K562 (cell line): ENCODE measurements at regions not wholly inside any gene's neighbourhood (a gene's known extent, or its start where the extent isn't known, plus 50 kb on each side); places are given as distances from the start of the nearest gene placed in this dataset.
A peak's percentile ranks its signal among the peaks of the same experiment; 100 is the strongest.

Source experiments
- ATAC-seq: fragments of 200-7000 bp; cut with Tn5 transposase; 3 replicates; pipeline ENCODE4 v1.9.1; 2020; ENCODE audit warnings: moderate library complexity
- BruUV-seq: library from RNA; stranded (reverse); fragments of 400-500 nt; replicated peaks from 2 replicates; lab custom pipeline; 2021; lab: Mats Ljungman, UMichigan
- CTCF ChIA-PET: fragments of 300-600 bp; formaldehyde crosslinking; extraction: SDS; loops from one replicate; lab custom pipeline; 2021; ENCODE audit warnings: low intra/inter-chr PET ratio; lab: Yijun Ruan, JAX
- POLR2A ChIA-PET: fragments of 300-600, 350-650 bp; sonication (Branson Sonifier 250); formaldehyde crosslinking; extraction: SDS; loops from one replicate; lab custom pipeline; 2021; ENCODE audit warnings: antibody characterized with exemption, inconsistent platforms; lab: Yijun Ruan, JAX
- DNase-seq, 4 experiments: peaks; one replicate each; pipeline versions ENCODE4 v3.0.0 to v3.0.0-alpha.2; 2011 to 2018; ENCODE audit warnings: low spot score in 3 of 4, mixed read lengths in 3 of 4; ENCODE audit errors: extremely low read depth in 1 of 4
- FAIRE-seq: peaks from 2 replicates; lab custom pipeline; 2011; peaks lifted over from hg19 to GRCh38; lab: Jason Lieb, UNC
- H2AFZ ChIP-seq: 2 replicates; pipeline ENCODE4 v1.6.0; 2011; ENCODE audit warnings: low read depth, low read length, control low read depth, inconsistent platforms
- H3K27ac ChIP-seq: fragments of 200-600 bp; 3 replicates; pipeline ENCODE4 v1.8.0; 2011; ENCODE audit warnings: low read depth, mild to moderate bottlenecking, control low read depth, inconsistent platforms, low read length, moderate library complexity, mixed read lengths; ENCODE audit errors: extremely low read depth
- H3K27me3 ChIP-seq, 2 experiments: fragments of 300-600 bp in 1 of 2; 2 replicates in 1 of 2; 3 replicates in 1 of 2; pipeline versions ENCODE4 v1.6.0 to v1.8.0; 2011; ENCODE audit warnings: inconsistent platforms in 2 of 2, low read length in 2 of 2, mild to moderate bottlenecking in 1 of 2, mixed read lengths in 1 of 2, moderate library complexity in 1 of 2; ENCODE audit not compliant: control insufficient read depth in 2 of 2, insufficient read depth in 2 of 2
- H3K36me3 ChIP-seq: fragments of 300-600 bp; 3 replicates; pipeline ENCODE4 v1.8.0; 2011; ENCODE audit warnings: mild to moderate bottlenecking, low read length, inconsistent platforms; ENCODE audit not compliant: control insufficient read depth, insufficient read depth
- H3K4me1 ChIP-seq, 2 experiments: fragments of 200-600 bp in 1 of 2; replicated peaks in 1 of 2; 2 replicates in 1 of 2; 3 replicates in 1 of 2; pipeline versions ENCODE4 v1.5.1 to v1.8.0; 2011; ENCODE audit warnings: inconsistent platforms in 2 of 2, low read length in 2 of 2, mild to moderate bottlenecking in 1 of 2, mixed read lengths in 1 of 2, moderate library complexity in 1 of 2; ENCODE audit not compliant: control insufficient read depth in 2 of 2, insufficient read depth in 2 of 2
- H3K4me2 ChIP-seq: 2 replicates; pipeline ENCODE4 v1.6.1; 2011; ENCODE audit warnings: low read length, control low read depth, inconsistent platforms, mixed read lengths; ENCODE audit not compliant: insufficient read depth
- H3K4me3 ChIP-seq: fragments of 200-600 bp; sonication (generic), shearing (Covaris generic); 2 replicates; pipeline ENCODE4 v1.5.1; 2016; ENCODE audit warnings: control low read depth, inconsistent platforms
- H3K79me2 ChIP-seq: fragments of 200-600 bp; 3 replicates; pipeline ENCODE4 v1.8.0; 2011; ENCODE audit warnings: low read length, inconsistent platforms; ENCODE audit not compliant: control insufficient read depth, insufficient read depth
- H3K9ac ChIP-seq, 2 experiments: 2 replicates each; pipeline versions ENCODE4 v1.6.0 to v1.6.1; 2011; ENCODE audit warnings: low read depth in 2 of 2, low read length in 2 of 2, control low read depth in 1 of 2, inconsistent platforms in 1 of 2, mild to moderate bottlenecking in 1 of 2, mixed read lengths in 1 of 2; ENCODE audit not compliant: insufficient read depth in 1 of 2
- H3K9me1 ChIP-seq: one replicate; pipeline ENCODE4 v1.6.0; 2011; ENCODE audit warnings: inconsistent platforms, mild to moderate bottlenecking, low read length, moderate library complexity; ENCODE audit not compliant: control insufficient read depth, insufficient read depth
- H3K9me3 ChIP-seq: replicated peaks from 2 replicates; pipeline ENCODE4 v1.5.1; 2011; ENCODE audit warnings: low read depth, low read length, inconsistent platforms; ENCODE audit not compliant: control insufficient read depth, insufficient read depth
- H4K20me1 ChIP-seq: replicated peaks from 2 replicates; pipeline ENCODE4 v1.6.1; 2011; ENCODE audit warnings: low read length, inconsistent platforms, mixed read lengths; ENCODE audit not compliant: control insufficient read depth, insufficient read depth
- PHTF2 ChIP-seq: fragments of 250-450 bp; sonication (Bioruptor Pico); IDR thresholded peaks from 2 replicates; pipeline ENCODE4 v1.5.0; 2021; ENCODE audit warnings: mild to moderate bottlenecking
- PYGO2 ChIP-seq: fragments of 450-650 bp; IDR thresholded peaks from 2 replicates; pipeline ENCODE4 v1.6.1; 2016; ENCODE audit warnings: mild to moderate bottlenecking, missing genetic modification characterization, moderate library complexity, missing compliant biosample characterization
- YY1 ChIP-seq, 3 experiments: IDR thresholded peaks; 2 replicates each; pipeline ENCODE4 v1.6.1; 2011; ENCODE audit warnings: low read length in 2 of 3, mild to moderate bottlenecking in 2 of 3, moderate library complexity in 2 of 3, borderline replicate concordance in 1 of 3, control low read depth in 1 of 3, low read depth in 1 of 3; ENCODE audit not compliant: insufficient read depth in 3 of 3, insufficient replicate concordance in 2 of 3, control insufficient read depth in 1 of 3, insufficient read length in 1 of 3; ENCODE audit errors: extremely low read depth in 1 of 3
- ZNF644 ChIP-seq: fragments of 200-800 bp; sonication (Bioruptor generic); IDR thresholded peaks from 2 replicates; pipeline ENCODE4 v1.6.1; 2016; ENCODE audit warnings: low read depth, missing genetic modification characterization, missing compliant biosample characterization
- WGBS: fragments of 100-300 bp; shearing (Covaris generic); methylation state at CpG from one replicate; pipeline ENCODE4 v1.1.6; 2016; ENCODE audit warnings: low coverage, mixed read lengths; ENCODE audit not compliant: insufficient coverage; ENCODE audit errors: missing lambda C conversion rate; 5-methylcytosine and 5-hydroxymethylcytosine counted together
- in situ Hi-C: fragments of 300-500 bp; cut with MboI; formaldehyde crosslinking; loops from 4 replicates; pipeline ENCODE4 v1.15.0; 2018; ENCODE audit warnings: inconsistent platforms, mixed read lengths
- intact Hi-C: fragments of 100-400 bp; cut with micrococcal nuclease; formaldehyde crosslinking; loops from 2 replicates; pipeline ENCODE4 v1.14.2; 2022
- TF ChIP-seq, protein P1 (sequence below): sonication (generic); formaldehyde crosslinking; IDR thresholded peaks from 2 replicates; pipeline ENCODE4 v1.8.0; 2022; ENCODE audit warnings: mild to moderate bottlenecking, missing genetic modification reagents
- TF ChIP-seq, protein P2 (sequence below): sonication (generic); formaldehyde crosslinking; IDR thresholded peaks from 2 replicates; pipeline ENCODE4 v1.8.0; 2022; ENCODE audit warnings: missing genetic modification reagents, mild to moderate bottlenecking, borderline replicate concordance
- TF ChIP-seq, protein P3 (sequence below): fragments of 250-450 bp; sonication (Bioruptor Pico); IDR thresholded peaks from 2 replicates; pipeline ENCODE4 v1.5.1; 2021; ENCODE audit warnings: mild to moderate bottlenecking
- TF ChIP-seq, protein P4 (sequence below): fragments of 250-450 bp; sonication (Bioruptor Pico); IDR thresholded peaks from 2 replicates; pipeline ENCODE4 v1.4.0; 2020; ENCODE audit warnings: borderline replicate concordance

DNA sequence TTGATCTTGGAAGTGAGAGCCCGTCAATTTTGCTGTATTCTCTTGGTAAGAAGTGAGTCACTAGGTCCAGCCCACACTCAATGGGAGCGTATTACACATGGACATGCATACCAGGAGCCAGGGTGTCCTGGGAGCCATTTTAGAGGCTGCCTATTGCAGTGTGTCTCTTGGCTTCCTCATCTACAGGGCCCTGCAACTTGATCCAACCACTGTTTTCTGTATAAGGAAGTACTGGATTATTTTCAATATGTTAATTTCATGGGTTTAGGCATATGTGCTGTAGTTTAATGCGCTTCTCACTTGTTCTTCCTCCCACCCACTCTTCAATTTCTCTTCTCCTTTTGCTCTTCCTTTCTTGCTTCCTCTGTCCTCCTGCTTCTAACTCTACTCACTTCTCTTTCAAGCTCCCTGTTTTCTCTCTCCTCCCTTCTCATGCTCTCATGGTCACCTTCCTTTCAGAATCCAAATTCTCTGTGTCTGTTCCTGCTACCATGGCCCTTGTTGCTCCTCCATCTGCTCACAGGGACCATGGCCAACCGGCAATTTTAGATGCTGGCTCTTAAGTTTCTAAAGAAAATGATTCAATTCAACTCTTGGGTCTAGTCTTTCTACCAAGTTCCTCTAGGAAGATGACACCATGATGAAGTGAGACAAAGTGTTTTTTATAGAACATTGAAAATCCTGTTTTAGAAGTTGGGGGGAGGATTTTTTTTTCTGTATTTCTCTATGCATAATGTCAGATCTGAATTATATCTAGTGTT, 152.0 kb upstream of the ZEB2 start (continued):
- TF ChIP-seq YY1 (IDR thresholded peaks at IDR 0.05; ENCODE audit: borderline replicate concordance in 1 of 3, control insufficient read depth in 1 of 3, extremely low read depth in 1 of 3, insufficient read depth in 3 of 3, insufficient read length in 1 of 3, insufficient replicate concordance in 2 of 3, low read depth in 1 of 3, low read length in 2 of 3) = peak in 1 of 3 experiments; percentile 57

DNA sequence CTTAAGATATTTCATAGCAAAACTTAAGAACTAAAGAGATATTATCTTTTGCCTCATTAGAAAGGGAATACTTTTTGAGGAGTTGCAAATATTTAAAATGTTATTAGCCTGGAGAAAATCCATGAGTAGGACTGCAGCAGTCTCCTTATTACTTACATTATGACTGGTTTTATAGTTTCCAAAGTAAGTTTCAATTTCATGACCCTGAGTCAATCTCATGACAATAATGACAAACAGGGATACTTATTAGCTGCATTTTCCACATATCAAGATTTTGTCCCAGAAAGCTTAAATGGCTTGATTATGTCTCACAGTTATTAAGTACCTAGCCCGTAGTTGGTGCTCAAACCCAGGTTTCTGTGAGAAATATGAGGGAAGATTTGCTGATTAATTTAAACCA, 150.8 kb upstream of the ZEB2 start:
- Histone ChIP-seq H3K9me1 (no peaks in the 10 kb centered on the region), H3K4me3 (no peak overlapping the region), H2AFZ (no peak overlapping the region), H4K20me1 (no peaks in the 10 kb centered on the region), H3K9me3 (no peaks in the 10 kb centered on the region), H3K79me2 (no peaks in the 10 kb centered on the region), H3K27me3 (no peaks in the 10 kb centered on the region), H3K4me2 (no peak overlapping the region), H3K4me1 (no peaks in the 10 kb centered on the region; a peak in 2 of 5 replicates), H3K9ac (no peak overlapping the region), H3K36me3 (no peaks in the 10 kb centered on the region), H3K27ac (no peak overlapping the region)
- no peak for ATAC-seq
- DNase-seq = no peak
- WGBS = 88% methylated on average over 1 of the region's 1 CpG
- ChIA-PET CTCF (no interaction called here), POLR2A (interaction anchor here (1.3 kb wide), 1 partner anchor 12 kb away, joined by 3 read pairs; no protein-coding TSS in a partner anchor)
- no peak for FAIRE-seq
- BruUV-seq = no TSS peak
- in situ Hi-C loops = no loop called here
- intact Hi-C loops = no loop called here
- TF ChIP-seq, protein P1, sequence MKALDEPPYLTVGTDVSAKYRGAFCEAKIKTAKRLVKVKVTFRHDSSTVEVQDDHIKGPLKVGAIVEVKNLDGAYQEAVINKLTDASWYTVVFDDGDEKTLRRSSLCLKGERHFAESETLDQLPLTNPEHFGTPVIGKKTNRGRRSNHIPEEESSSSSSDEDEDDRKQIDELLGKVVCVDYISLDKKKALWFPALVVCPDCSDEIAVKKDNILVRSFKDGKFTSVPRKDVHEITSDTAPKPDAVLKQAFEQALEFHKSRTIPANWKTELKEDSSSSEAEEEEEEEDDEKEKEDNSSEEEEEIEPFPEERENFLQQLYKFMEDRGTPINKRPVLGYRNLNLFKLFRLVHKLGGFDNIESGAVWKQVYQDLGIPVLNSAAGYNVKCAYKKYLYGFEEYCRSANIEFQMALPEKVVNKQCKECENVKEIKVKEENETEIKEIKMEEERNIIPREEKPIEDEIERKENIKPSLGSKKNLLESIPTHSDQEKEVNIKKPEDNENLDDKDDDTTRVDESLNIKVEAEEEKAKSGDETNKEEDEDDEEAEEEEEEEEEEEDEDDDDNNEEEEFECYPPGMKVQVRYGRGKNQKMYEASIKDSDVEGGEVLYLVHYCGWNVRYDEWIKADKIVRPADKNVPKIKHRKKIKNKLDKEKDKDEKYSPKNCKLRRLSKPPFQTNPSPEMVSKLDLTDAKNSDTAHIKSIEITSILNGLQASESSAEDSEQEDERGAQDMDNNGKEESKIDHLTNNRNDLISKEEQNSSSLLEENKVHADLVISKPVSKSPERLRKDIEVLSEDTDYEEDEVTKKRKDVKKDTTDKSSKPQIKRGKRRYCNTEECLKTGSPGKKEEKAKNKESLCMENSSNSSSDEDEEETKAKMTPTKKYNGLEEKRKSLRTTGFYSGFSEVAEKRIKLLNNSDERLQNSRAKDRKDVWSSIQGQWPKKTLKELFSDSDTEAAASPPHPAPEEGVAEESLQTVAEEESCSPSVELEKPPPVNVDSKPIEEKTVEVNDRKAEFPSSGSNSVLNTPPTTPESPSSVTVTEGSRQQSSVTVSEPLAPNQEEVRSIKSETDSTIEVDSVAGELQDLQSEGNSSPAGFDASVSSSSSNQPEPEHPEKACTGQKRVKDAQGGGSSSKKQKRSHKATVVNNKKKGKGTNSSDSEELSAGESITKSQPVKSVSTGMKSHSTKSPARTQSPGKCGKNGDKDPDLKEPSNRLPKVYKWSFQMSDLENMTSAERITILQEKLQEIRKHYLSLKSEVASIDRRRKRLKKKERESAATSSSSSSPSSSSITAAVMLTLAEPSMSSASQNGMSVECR (CRISPR knock-in tag) = no peak
- TF ChIP-seq, protein P2, sequence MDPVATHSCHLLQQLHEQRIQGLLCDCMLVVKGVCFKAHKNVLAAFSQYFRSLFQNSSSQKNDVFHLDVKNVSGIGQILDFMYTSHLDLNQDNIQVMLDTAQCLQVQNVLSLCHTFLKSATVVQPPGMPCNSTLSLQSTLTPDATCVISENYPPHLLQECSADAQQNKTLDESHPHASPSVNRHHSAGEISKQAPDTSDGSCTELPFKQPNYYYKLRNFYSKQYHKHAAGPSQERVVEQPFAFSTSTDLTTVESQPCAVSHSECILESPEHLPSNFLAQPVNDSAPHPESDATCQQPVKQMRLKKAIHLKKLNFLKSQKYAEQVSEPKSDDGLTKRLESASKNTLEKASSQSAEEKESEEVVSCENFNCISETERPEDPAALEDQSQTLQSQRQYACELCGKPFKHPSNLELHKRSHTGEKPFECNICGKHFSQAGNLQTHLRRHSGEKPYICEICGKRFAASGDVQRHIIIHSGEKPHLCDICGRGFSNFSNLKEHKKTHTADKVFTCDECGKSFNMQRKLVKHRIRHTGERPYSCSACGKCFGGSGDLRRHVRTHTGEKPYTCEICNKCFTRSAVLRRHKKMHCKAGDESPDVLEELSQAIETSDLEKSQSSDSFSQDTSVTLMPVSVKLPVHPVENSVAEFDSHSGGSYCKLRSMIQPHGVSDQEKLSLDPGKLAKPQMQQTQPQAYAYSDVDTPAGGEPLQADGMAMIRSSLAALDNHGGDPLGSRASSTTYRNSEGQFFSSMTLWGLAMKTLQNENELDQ (CRISPR knock-in tag) = no peak
- TF ChIP-seq ZNF644 (tag) (no peak), PHTF2 (CRISPR knock-in tag) (no peak), PYGO2 (no peak)
- TF ChIP-seq, protein P3, sequence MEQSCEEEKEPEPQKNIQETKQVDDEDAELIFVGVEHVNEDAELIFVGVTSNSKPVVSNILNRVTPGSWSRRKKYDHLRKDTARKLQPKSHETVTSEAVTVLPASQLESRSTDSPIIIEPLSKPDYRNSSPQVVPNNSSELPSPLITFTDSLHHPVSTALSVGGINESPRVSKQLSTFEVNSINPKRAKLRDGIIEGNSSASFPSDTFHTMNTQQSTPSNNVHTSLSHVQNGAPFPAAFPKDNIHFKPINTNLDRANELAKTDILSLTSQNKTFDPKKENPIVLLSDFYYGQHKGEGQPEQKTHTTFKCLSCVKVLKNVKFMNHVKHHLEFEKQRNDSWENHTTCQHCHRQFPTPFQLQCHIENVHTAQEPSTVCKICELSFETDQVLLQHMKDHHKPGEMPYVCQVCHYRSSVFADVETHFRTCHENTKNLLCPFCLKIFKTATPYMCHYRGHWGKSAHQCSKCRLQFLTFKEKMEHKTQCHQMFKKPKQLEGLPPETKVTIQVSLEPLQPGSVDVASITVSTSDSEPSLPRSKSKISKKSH (CRISPR knock-in tag) = no peak
- TF ChIP-seq, protein P4, sequence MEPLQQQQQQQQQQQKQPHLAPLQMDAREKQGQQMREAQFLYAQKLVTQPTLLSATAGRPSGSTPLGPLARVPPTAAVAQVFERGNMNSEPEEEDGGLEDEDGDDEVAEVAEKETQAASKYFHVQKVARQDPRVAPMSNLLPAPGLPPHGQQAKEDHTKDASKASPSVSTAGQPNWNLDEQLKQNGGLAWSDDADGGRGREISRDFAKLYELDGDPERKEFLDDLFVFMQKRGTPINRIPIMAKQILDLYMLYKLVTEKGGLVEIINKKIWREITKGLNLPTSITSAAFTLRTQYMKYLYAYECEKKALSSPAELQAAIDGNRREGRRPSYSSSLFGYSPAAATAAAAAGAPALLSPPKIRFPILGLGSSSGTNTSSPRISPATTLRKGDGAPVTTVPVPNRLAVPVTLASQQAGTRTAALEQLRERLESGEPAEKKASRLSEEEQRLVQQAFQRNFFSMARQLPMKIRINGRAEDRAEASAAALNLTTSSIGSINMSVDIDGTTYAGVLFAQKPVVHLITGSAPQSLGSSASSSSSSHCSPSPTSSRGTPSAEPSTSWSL (CRISPR knock-in tag) = no peak
